SK-N-SH (cell line): ENCODE measurements at regions not wholly inside any gene's neighbourhood (a gene's known extent, or its start where the extent isn't known, plus 50 kb on each side); places are given as distances from the start of the nearest gene placed in this dataset.

Experiments used
- CTCF ChIA-PET: fragments of 300-600, 350-600 bp; formaldehyde crosslinking; extraction: SDS; loops from one replicate; lab custom pipeline; 2021; lab: Yijun Ruan, JAX
- POLR2A ChIA-PET: fragments of 350-600 bp; sonication (Branson Sonifier 250); formaldehyde crosslinking; extraction: SDS; loops from one replicate; lab custom pipeline; 2020; ENCODE audit warnings: antibody characterized with exemption, inconsistent platforms; lab: Yijun Ruan, JAX
- DNase-seq: peaks from one replicate; pipeline ENCODE4 v3.0.0; 2012
- H2AFZ ChIP-seq: fragments of 200-600 bp; sonication (generic); 2 replicates; pipeline ENCODE4 v1.8.1; 2016; ENCODE audit warnings: antibody characterized with exemption, mild to moderate bottlenecking, low read depth
- H3F3A ChIP-seq: fragments of 200-600 bp; sonication (generic); replicated peaks from 2 replicates; pipeline ENCODE3; 2016; ENCODE audit warnings: antibody characterized with exemption, mild to moderate bottlenecking; ENCODE audit not compliant: insufficient read depth
- H3K27ac ChIP-seq, 2 experiments: fragments of 200-500 bp in 1 of 2; fragments of 200-600 bp in 1 of 2; sonication (Bioruptor generic) in 1 of 2; sonication (generic), shearing (Covaris generic) in 1 of 2; 2 replicates each; pipeline versions ENCODE4 v1.5.1 to v1.6.1; 2014 to 2016; ENCODE audit warnings: low read depth in 2 of 2, inconsistent platforms in 1 of 2, low read length in 1 of 2, mild to moderate bottlenecking in 1 of 2, mixed read lengths in 1 of 2
- H3K27me3 ChIP-seq: fragments of 200-600 bp; sonication (generic), shearing (Covaris generic); 2 replicates; pipeline ENCODE4 v1.6.1; 2016; ENCODE audit warnings: mixed run types; ENCODE audit not compliant: insufficient read depth
- H3K36me3 ChIP-seq, 2 experiments: fragments of 200-500 bp in 1 of 2; fragments of 200-600 bp in 1 of 2; sonication (Bioruptor generic) in 1 of 2; sonication (generic) in 1 of 2; replicated peaks in 1 of 2; 2 replicates each; pipeline versions ENCODE3 to v1.5.1; 2014 to 2016; ENCODE audit warnings: low read length in 1 of 2, mild to moderate bottlenecking in 1 of 2; ENCODE audit not compliant: insufficient read depth in 2 of 2, control insufficient read depth in 1 of 2
- H3K4me1 ChIP-seq, 2 experiments: fragments of 200-500 bp in 1 of 2; fragments of 200-600 bp in 1 of 2; sonication (Bioruptor generic) in 1 of 2; sonication (generic), shearing (Covaris generic) in 1 of 2; 2 replicates each; pipeline versions ENCODE4 v1.5.1 to v1.6.1; 2014 to 2016; ENCODE audit warnings: low read depth in 1 of 2, low read length in 1 of 2, mixed run types in 1 of 2; ENCODE audit not compliant: insufficient read depth in 2 of 2, control insufficient read depth in 1 of 2
- H3K4me2 ChIP-seq: fragments of 200-600 bp; sonication (generic), shearing (Covaris generic); 2 replicates; pipeline ENCODE4 v1.6.1; 2017; ENCODE audit warnings: mixed run types
- H3K4me3 ChIP-seq, 2 experiments: fragments of 200-500 bp in 1 of 2; fragments of 200-600 bp in 1 of 2; sonication (Bioruptor generic) in 1 of 2; sonication (generic), shearing (Covaris generic) in 1 of 2; 2 replicates each; pipeline versions ENCODE4 v1.5.1 to v1.8.1; 2014 to 2016; ENCODE audit warnings: low read depth in 2 of 2, inconsistent platforms in 1 of 2, low read length in 1 of 2, mild to moderate bottlenecking in 1 of 2, mixed read lengths in 1 of 2, moderate library complexity in 1 of 2
- H3K79me2 ChIP-seq: fragments of 200-600 bp; sonication (generic); 2 replicates; pipeline ENCODE4 v1.8.1; 2017; ENCODE audit warnings: mild to moderate bottlenecking; ENCODE audit not compliant: insufficient read depth
- H3K9ac ChIP-seq: fragments of 200-600 bp; sonication (generic); 2 replicates; pipeline ENCODE4 v1.6.1; 2017; ENCODE audit warnings: mixed run types
- H3K9me2 ChIP-seq: fragments of 200-600 bp; sonication (generic); 2 replicates; pipeline ENCODE4 v1.6.1; 2017; ENCODE audit warnings: mixed run types
- H3K9me3 ChIP-seq: fragments of 200-600 bp; sonication (generic); 2 replicates; pipeline ENCODE4 v1.6.1; 2017; ENCODE audit warnings: mixed run types, mild to moderate bottlenecking, moderate library complexity
- H4K20me1 ChIP-seq: fragments of 200-600 bp; sonication (generic); 2 replicates; pipeline ENCODE4 v1.6.1; 2017; ENCODE audit warnings: mild to moderate bottlenecking, mixed run types; ENCODE audit not compliant: insufficient read depth
- CHD2 ChIP-seq: fragments of 150-350 bp; IDR thresholded peaks from 2 replicates; pipeline ENCODE4 v1.6.1; 2018; ENCODE audit warnings: low read length; ENCODE audit not compliant: partially characterized antibody
- CTCF ChIP-seq: fragments of 200-600 bp; sonication (generic); IDR thresholded peaks from 2 replicates; pipeline ENCODE4 v1.6.1; 2017; ENCODE audit warnings: antibody characterized with exemption, mild to moderate bottlenecking, moderate library complexity
- ELF1 ChIP-seq: IDR thresholded peaks from 2 replicates; pipeline ENCODE4 v1.4.0; 2012
- EP300 ChIP-seq, 2 experiments: IDR thresholded peaks; 2 replicates each; pipeline versions ENCODE4 v1.4.0 to v1.6.1; 2012; ENCODE audit warnings: borderline replicate concordance in 1 of 2, low read depth in 1 of 2, low read length in 1 of 2
- GABPA ChIP-seq: IDR thresholded peaks from 2 replicates; pipeline ENCODE4 v1.4.0; 2012; ENCODE audit warnings: low read depth, mild to moderate bottlenecking
- MAX ChIP-seq: IDR thresholded peaks from 2 replicates; pipeline ENCODE4 v1.4.0; 2012; ENCODE audit warnings: low read depth
- NRF1 ChIP-seq: IDR thresholded peaks from 2 replicates; pipeline ENCODE4 v1.6.1; 2012; ENCODE audit warnings: low read depth, mild to moderate bottlenecking, low read length
- REST ChIP-seq: IDR thresholded peaks from 2 replicates; pipeline ENCODE4 v1.6.1; 2012; ENCODE audit warnings: mild to moderate bottlenecking, low read depth, low read length, moderate library complexity
- RXRA ChIP-seq: IDR thresholded peaks from 2 replicates; pipeline ENCODE4 v1.4.0; 2012; ENCODE audit warnings: low read depth, mild to moderate bottlenecking, borderline replicate concordance
- SIN3A ChIP-seq: IDR thresholded peaks from 2 replicates; pipeline ENCODE4 v1.6.1; 2012; ENCODE audit warnings: low read depth, mild to moderate bottlenecking, low read length, moderate library complexity, borderline replicate concordance
- TAF1 ChIP-seq: IDR thresholded peaks from 2 replicates; pipeline ENCODE4 v1.6.1; 2012; ENCODE audit warnings: low read depth, mild to moderate bottlenecking, low read length, moderate library complexity, borderline replicate concordance
- TEAD4 ChIP-seq: IDR thresholded peaks from 2 replicates; pipeline ENCODE4 v1.4.0; 2012; ENCODE audit warnings: mild to moderate bottlenecking, borderline replicate concordance; ENCODE audit not compliant: insufficient read depth
- USF1 ChIP-seq: IDR thresholded peaks from 2 replicates; pipeline ENCODE4 v1.4.0; 2012; ENCODE audit warnings: low read depth, borderline replicate concordance
- USF2 ChIP-seq: fragments of 150-350 bp; IDR thresholded peaks from 2 replicates; pipeline ENCODE4 v1.6.1; 2017; ENCODE audit warnings: antibody characterized with exemption, low read length, low read depth, borderline replicate concordance
- YY1 ChIP-seq: IDR thresholded peaks from 2 replicates; pipeline ENCODE4 v1.4.0; 2012; ENCODE audit warnings: low read depth, mild to moderate bottlenecking
- ZBTB33 ChIP-seq: IDR thresholded peaks from 2 replicates; pipeline ENCODE4 v1.4.0; 2012; ENCODE audit warnings: low read depth, borderline replicate concordance
- WGBS: methylation state at CpG from one replicate; pipeline ENCODE4 v1.1.6; 2017; ENCODE audit warnings: low lambda C conversion rate; 5-methylcytosine and 5-hydroxymethylcytosine counted together

GRCh38 chr9:107881626-107882300, 392.2 kb upstream of the KLF4 start:
- H3F3A ChIP-seq = no peaks in the 10 kb centered on the region
- H3K79me2 ChIP-seq = no peaks in the 10 kb centered on the region
- H3K9me2 ChIP-seq = no peaks in the 10 kb centered on the region
- H3K4me3 ChIP-seq = no peak overlapping the region
- POLR2A ChIA-PET = no interaction called here
- H3K4me1 ChIP-seq = no peaks in the 10 kb centered on the region
- no peak for DNase-seq
- H3K36me3 ChIP-seq = no peaks in the 10 kb centered on the region
- no peak for TF ChIP-seq TAF1
- TF ChIP-seq CHD2 = no peak
- TF ChIP-seq REST = no peak
- TF ChIP-seq NRF1 = no peak
- TF ChIP-seq CTCF = no peak
- no peak for TF ChIP-seq EP300 (IDR thresholded peaks at IDR 0.05; ENCODE audit: borderline replicate concordance in 1 of 2, low read depth in 1 of 2, low read length in 1 of 2)
- TF ChIP-seq RXRA = no peak
- TF ChIP-seq TEAD4 = no peak
- TF ChIP-seq ELF1 = no peak
- TF ChIP-seq MAX = no peak
- no peak for TF ChIP-seq SIN3A
- no peak for TF ChIP-seq USF1
- TF ChIP-seq GABPA = no peak
- TF ChIP-seq USF2 = no peak
- TF ChIP-seq ZBTB33 = no peak
- TF ChIP-seq YY1 = no peak
- H3K9me3 ChIP-seq = no peaks in the 10 kb centered on the region
- H3K27ac ChIP-seq = no peak overlapping the region
- no peaks in the 10 kb centered on the region for H4K20me1 ChIP-seq
- no peak overlapping the region for H3K9ac ChIP-seq
- WGBS = 33% methylated on average over 2 of the region's 2 CpGs
- H3K27me3 ChIP-seq = no peaks in the 10 kb centered on the region
- no peak overlapping the region for H2AFZ ChIP-seq
- CTCF ChIA-PET = no interaction called here
- H3K4me2 ChIP-seq = no peak overlapping the region
